ENCODE measurements at regions not wholly inside any gene's neighbourhood (a gene's known extent, or its start where the extent isn't known, plus 50 kb on each side); places are given as distances from the start of the nearest gene placed in this dataset.

DNA sequence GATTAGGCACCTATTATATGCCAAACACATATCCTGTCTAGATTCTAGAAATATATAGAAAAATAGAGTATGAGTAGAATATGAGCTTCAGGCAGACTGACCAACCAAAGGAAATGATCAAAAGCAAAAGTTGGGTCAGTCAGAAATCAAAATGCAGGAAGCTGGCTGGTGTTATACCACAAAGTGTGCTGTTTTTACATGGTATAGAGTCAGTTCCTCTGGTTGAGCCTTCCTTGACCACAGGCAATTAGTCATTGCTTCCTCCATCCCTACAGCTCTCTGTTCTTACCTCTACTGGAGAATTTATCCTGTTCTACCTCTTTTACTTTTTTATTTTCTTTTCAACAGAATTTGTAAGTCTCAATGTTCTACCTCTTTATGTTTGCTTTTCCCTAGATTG lies 149.8 kb downstream of the TMCO5A start:
- no peaks in the 10 kb centered on the region for H3K27me3 ChIP-seq
- no peaks in the 10 kb centered on the region for H3K36me3 ChIP-seq
- H3K4me3 ChIP-seq, result no peak overlapping the region
- H3K9me3 ChIP-seq, result no peaks in the 10 kb centered on the region
- no peak for DNase-seq (ENCODE audit: low spot score in 2 of 2)
- no peaks in the 10 kb centered on the region for H3K4me1 ChIP-seq
- TF ChIP-seq POLR2A (IDR thresholded peaks at IDR 0.05), result no peak
- TF ChIP-seq, protein P1, sequence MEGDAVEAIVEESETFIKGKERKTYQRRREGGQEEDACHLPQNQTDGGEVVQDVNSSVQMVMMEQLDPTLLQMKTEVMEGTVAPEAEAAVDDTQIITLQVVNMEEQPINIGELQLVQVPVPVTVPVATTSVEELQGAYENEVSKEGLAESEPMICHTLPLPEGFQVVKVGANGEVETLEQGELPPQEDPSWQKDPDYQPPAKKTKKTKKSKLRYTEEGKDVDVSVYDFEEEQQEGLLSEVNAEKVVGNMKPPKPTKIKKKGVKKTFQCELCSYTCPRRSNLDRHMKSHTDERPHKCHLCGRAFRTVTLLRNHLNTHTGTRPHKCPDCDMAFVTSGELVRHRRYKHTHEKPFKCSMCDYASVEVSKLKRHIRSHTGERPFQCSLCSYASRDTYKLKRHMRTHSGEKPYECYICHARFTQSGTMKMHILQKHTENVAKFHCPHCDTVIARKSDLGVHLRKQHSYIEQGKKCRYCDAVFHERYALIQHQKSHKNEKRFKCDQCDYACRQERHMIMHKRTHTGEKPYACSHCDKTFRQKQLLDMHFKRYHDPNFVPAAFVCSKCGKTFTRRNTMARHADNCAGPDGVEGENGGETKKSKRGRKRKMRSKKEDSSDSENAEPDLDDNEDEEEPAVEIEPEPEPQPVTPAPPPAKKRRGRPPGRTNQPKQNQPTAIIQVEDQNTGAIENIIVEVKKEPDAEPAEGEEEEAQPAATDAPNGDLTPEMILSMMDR (IDR thresholded peaks at IDR 0.05), result no peak
- no peak for TF ChIP-seq POLR2AphosphoS5 (IDR thresholded peaks at IDR 0.05)
- intact Hi-C loops (cut with DNase I; ENCODE audit: low total_unique reads), result no loop called here
- H3K27ac ChIP-seq, result no peak overlapping the region

GRCh38 chr15:38085114-38085513 lies 150.7 kb downstream of the TMCO5A start:
- Histone ChIP-seq H3K4me3 (no peak overlapping the region), H3K9me3 (no peaks in the 10 kb centered on the region), H3K27ac (no peak overlapping the region), H3K4me1 (no peaks in the 10 kb centered on the region), H3K36me3 (no peaks in the 10 kb centered on the region), H3K27me3 (no peaks in the 10 kb centered on the region)
- intact Hi-C loops (cut with DNase I; ENCODE audit: low total_unique reads), result no loop called here
- TF ChIP-seq, protein P1 (IDR thresholded peaks at IDR 0.05), result no peak
- TF ChIP-seq POLR2A (IDR thresholded peaks at IDR 0.05), result no peak
- TF ChIP-seq POLR2AphosphoS5 (IDR thresholded peaks at IDR 0.05), result no peak
- DNase-seq (ENCODE audit: low spot score in 2 of 2), result no peak

DNA sequence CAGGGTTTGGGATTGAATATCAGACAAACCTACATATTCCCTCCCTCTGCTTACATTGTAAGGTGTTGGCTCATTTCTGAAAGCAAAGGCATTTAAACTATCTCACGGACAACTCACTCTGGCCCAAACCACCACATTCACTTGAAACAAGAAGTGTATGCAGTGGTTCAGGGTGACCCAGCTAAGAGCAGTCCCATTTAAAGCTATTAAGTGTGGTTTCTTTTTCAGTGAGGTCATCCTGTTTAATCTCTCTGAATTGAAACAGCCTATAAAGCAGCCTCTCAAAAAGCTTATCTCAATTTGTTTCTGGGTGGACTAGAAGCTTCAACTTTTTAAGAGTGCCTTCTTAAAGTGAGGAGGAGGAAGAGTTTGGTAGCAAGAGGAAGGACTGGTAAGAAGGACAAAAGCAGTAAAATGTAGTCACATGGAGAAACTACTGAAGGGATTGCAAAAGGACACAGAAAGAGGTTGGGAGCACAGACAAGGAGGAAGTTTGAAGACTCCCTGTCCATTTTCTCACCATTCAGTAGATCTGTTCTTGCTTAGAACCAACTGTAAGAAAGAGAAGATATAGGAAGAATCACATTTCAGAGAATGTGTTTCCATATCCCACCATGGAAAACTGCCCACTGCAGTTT lies 151.6 kb downstream of the TMCO5A start:
- TF ChIP-seq, protein P1 (IDR thresholded peaks at IDR 0.05), result no peak
- TF ChIP-seq POLR2AphosphoS5 (IDR thresholded peaks at IDR 0.05) (no peak), POLR2A (IDR thresholded peaks at IDR 0.05) (no peak)
- Histone ChIP-seq H3K9me3 (no peaks in the 10 kb centered on the region), H3K4me3 (no peak overlapping the region), H3K4me1 (no peaks in the 10 kb centered on the region), H3K27ac (no peak overlapping the region), H3K36me3 (no peaks in the 10 kb centered on the region), H3K27me3 (no peaks in the 10 kb centered on the region)
- DNase-seq (ENCODE audit: low spot score in 2 of 2), result no peak
- intact Hi-C loops (cut with DNase I; ENCODE audit: low total_unique reads), result no loop called here

- intact Hi-C loops (cut with DNase I; ENCODE audit: low total_unique reads), result no loop called here
- H3K9me3 ChIP-seq, result no peaks in the 10 kb centered on the region
- no peaks in the 10 kb centered on the region for H3K36me3 ChIP-seq
- no peaks in the 10 kb centered on the region for H3K4me1 ChIP-seq
- H3K27me3 ChIP-seq, result no peaks in the 10 kb centered on the region
- no peak overlapping the region for H3K4me3 ChIP-seq
- no peak for TF ChIP-seq POLR2A (IDR thresholded peaks at IDR 0.05)
- no peak for TF ChIP-seq POLR2AphosphoS5 (IDR thresholded peaks at IDR 0.05)
- TF ChIP-seq, protein P1 (IDR thresholded peaks at IDR 0.05), result no peak
- no peak overlapping the region for H3K27ac ChIP-seq
- no peak for DNase-seq (ENCODE audit: low spot score in 2 of 2)
Observed at GRCh38 chr15:38086611-38087010, 152.2 kb downstream of the TMCO5A start.

DNA sequence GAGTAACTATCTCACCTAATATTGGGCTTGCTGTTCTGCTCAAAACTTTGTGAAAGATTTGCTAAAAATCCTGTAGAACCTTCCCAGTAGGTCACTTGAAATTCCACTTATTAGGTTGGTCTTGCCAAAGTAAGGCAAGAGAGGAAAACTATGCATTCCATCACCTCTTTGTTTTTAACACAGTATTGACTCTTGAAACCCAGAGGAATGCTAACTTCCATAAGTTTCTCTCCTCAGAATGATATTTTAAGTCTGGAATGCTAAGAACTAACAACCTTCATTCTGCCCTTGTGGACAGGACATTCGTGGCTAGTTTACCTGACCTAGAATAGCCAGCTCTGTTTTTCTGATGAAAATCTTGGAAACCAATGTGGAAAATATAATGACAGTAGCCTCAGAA lies 154.5 kb downstream of the TMCO5A start:
- Histone ChIP-seq H3K27ac (no peak overlapping the region), H3K4me1 (no peaks in the 10 kb centered on the region), H3K9me3 (no peaks in the 10 kb centered on the region)

More for the DNA sequence above, 154.5 kb downstream of the TMCO5A start:
- Histone ChIP-seq H3K4me3 (no peak overlapping the region), H3K36me3 (no peaks in the 10 kb centered on the region), H3K27me3 (no peaks in the 10 kb centered on the region)
- no peak for DNase-seq (ENCODE audit: low spot score in 2 of 2)
- TF ChIP-seq POLR2A (IDR thresholded peaks at IDR 0.05) (no peak), POLR2AphosphoS5 (IDR thresholded peaks at IDR 0.05) (no peak)
- TF ChIP-seq, protein P1 (IDR thresholded peaks at IDR 0.05), result no peak
- intact Hi-C loops (cut with DNase I; ENCODE audit: low total_unique reads), result no loop called here

Measured in breast epithelium (tissue), 4 donors.